Activated CD8-positive, alpha-beta memory T cell treated with anti-CD3 and anti-CD28 coated beads for 4 hours (primary cell): ENCODE measurements at regions not wholly inside any gene's neighbourhood (a gene's known extent, or its start where the extent isn't known, plus 50 kb on each side); places are given as distances from the start of the nearest gene placed in this dataset.
A peak's percentile ranks its signal among the peaks of the same experiment; 100 is the strongest.
"Not testable (repeated sequence)": the region's sequence is repeated elsewhere in the genome, so short reads cannot be mapped to it uniquely, and the experiment has no call there.

Experiments
- DNase-seq, 2 donors: peaks; one replicate each; pipeline ENCODE4 v3.0.0-alpha.2; 2020; ENCODE audit warnings: low read depth in 2 of 2

GRCh38 chr1:243996223-243996622, 54.9 kb upstream of the ZBTB18 start:
- no peak for DNase-seq

GRCh38 chr1:243991650-243992049, 59.4 kb upstream of the ZBTB18 start:
- DNase-seq = no peak

DNA sequence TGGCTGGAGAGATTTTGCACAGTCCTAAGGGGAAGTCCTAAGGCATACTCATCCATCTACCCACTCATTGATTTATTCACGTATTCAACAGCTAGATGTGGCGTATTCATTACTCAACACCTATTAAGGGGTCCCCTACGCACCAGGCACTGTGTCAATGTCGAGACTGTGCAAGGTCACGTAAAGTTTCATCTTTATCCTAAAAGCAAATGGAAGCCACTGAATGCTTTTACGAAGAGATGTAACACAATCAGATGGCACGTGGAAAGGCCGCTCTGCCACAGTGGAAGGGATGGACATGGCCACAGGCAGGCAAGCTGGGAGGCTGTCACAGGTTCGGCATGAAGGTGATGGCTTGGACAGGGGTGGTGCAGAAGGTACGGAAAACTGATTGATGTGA, 66.3 kb upstream of the ZBTB18 start:
- no peak for DNase-seq

GRCh38 chr1:243982447-243983018, 68.5 kb upstream of the ZBTB18 start:
- DNase-seq = no peak

DNA sequence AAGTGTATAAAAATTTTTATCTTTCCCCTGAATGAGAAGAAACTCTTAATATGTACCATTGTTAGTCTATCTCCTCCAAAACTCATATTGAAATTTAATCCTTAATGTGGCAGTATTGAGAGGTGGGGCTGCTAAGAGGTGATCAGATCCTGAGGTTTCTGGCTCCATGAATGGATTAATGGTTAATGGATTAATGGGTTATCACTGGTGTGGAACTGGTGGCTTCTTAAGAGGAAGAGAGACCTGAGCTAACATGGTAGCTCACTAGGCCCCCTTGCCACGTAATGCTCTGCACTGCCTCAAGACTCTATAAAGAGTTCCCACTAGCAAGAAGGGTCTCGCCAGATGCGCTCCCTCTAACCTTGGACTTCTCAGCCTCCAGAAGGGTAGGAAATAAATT, 70.6 kb upstream of the ZBTB18 start:
- DNase-seq = no peak

GRCh38 chr1:243980071-243980470, 71.0 kb upstream of the ZBTB18 start:
- no peak for DNase-seq

DNA sequence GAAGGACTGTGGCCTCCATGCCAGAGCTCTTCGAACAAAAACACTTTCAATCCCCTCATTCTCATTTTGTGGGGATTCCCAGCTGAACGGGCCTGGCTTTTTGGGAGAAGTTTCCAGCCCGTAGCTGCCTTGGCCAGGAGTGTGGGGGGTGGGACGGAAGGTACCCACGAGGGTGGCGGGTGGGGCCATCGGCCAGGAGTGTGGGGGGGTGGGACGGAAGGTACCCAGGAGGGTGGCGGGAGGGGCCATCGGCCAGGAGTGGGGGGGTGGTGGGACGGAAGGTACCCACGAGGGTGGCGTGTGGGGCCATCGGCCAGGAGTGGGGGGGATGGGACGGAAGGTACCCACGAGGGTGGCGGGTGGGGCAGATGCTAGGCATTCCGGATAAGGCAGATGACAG, 71.7 kb upstream of the ZBTB18 start:
- no peak for DNase-seq

DNA sequence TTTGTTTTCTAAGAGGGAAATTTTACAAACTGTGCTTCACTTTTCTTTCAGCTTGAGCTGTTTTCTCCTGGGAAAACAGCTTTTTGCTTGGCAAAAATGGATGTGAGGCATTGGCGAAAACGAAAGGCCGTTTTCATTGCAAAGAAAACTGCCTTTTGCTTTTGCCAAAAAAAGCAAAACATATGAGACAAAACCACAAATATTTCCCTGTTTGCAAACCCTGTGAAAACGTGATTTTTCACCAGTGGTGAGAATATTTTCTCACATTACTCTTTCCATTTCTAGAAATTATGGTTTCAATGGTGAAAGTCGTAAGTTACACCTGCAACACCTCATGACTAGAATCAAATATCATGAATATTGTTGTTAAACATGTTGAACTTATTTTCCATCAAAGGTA, 74.0 kb upstream of the ZBTB18 start:
- DNase-seq = no peak

DNA sequence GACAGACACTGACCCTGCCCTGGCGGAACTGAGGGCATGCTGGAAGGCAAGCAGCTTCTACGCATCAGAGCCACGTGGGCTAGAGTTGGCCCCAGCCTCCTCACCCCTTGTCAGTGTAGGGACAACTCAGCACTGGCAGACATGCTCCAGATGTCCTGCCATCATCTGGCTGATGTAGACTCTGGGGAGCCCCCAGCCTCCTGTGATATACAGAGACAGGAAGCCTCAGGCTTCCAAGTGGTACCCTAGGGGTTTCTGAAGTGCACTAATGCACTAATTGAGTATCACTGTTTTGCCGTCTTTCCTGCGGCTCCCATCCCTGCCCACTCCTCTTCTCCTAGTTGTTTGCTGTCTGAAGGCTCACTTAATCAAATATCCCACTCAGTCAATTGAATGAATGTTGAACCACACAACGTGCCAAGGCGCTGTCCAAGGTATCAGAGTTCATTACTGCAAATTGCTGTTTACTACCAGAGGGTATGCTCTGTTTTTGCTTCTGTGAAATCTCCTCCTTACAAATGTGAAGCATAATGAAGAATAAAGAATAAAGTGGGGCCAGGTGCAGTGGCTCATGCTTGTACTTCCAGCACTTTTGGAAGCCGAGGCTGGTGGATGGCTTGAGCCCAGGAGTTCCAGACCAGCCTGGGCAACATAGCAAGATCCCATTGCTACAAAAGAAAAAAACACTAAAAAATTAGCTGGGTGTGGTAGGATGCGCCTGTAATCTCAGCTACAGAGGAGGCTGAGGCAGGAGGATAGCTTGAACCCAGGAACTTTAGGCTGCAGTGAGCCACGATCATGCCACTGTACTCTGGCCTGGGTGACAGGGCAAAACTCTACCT, 76.4 kb upstream of the ZBTB18 start:
- no peak for DNase-seq

DNA sequence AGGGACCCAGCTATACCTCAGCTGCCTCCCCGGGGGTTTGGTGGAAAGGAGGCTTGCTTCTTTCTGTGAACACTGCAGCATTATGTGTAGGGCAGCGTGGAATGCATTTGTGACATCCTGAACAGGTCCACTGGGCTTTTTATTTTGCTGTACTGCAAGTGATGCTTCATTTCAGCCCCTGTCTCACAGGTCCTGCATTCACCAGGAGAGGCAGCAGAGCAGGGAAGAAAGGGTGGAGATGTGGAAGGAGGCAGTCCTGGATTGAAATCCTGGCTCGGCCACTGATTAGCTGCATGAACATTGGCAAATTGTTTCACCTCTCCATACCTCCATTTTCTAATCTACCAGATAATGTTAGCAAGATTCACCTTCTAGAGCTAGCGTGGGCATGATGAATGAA, 77.9 kb upstream of the ZBTB18 start:
- no peak for DNase-seq

DNA sequence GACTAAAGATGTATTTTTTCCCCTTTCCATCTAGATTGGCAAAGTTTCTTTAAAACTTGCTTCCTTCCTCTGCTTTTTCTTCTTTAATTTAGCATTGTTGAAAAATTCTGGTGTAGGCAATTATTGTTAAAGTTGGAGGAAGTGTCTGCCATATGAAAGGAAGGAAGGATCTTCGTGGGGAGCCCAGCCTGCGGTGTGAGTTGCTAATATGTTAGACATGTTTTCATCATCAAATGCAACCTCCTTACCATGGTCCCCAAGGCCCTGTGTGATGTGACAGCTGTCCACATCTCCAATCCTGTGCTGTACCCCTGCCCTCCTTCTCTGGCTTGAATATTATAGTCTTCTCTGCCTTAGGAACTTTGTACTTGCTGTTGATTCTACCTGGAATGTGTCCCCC, 81.0 kb upstream of the ZBTB18 start:
- DNase-seq = no peak

GRCh38 chr1:243968413-243968812, 82.7 kb upstream of the ZBTB18 start:
- DNase-seq = no peak

- DNase-seq = no peak
These were observed 86.2 kb upstream of the ZBTB18 start for GRCh38 chr1:243964915-243965314.

DNA sequence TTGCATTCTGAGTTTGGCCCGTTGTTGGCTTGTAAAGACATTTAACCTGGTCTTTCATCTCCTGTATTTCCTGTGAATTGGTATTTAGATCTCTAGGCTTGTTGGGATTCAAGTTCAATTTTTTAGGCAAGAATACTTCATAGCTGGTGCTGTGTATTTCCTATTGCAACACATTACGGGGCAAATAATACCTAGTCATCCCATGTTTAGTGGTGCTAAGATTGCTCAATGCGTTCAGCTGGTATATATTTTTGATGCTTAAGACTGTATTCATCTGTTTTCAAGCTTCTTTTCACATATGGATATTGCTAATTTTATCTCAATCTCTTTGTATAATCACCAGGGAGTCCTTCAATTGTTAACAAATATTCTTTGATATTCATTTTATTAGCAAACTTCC, 87.5 kb upstream of the ZBTB18 start:
- no peak for DNase-seq

DNA sequence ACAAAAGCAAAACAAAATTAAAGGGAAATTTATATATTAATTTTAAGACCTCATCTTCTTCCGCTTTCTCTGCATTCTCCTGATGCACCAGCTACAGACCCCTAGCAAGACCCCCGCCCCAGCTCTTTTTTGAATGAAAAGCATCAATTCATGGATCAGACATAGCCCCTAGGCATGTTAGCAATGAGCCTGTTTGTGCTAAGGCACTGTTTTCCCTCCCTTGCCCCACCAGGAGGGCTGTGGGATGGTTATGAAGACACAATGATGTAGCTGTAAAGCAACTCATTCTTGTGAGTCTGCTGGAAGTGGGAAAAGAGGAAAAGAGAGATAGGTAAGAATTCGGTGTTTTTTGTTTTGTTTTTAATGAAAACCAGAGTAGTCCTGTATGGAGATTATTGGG, 88.5 kb upstream of the ZBTB18 start:
- DNase-seq = no peak

GRCh38 chr1:243959998-243960397, 91.1 kb upstream of the ZBTB18 start:
- no peak for DNase-seq

DNA sequence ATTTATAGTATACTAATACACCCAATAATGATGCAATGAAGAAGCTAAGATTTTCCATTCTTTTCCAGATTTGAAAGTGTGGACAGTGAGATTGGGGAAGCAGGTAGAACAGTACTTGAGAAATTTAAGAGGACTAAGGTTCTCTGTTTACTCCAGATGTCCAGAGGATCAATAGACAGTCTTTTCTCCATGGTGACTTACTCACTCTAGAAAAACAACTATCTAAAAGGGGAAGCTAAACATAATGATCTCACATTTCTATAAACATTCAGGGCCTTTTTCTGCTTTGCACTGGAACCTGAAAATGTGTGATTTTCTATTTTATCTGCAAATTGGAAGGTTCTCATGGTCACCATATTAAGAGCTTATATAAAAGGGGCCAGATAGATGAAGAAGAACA, 93.9 kb upstream of the ZBTB18 start:
- DNase-seq = no peak

DNA sequence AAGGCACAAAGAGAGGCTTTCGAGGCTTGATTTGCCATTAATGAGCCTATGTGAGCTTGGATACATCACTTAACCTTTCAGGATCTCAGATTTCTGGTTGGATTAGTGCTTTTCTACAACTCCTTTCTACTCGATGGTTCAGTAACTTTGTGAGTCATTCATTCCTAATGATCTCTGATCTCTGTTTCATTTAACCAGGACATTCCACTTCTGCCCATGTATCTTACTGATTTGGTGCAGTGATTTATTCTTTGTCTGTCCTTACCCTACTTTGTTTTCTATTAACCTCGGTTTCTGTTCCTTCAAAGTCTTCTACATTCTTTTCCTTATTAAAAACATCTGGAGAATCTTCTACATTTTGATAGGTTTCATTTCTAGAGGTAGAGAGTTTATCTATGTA, 94.6 kb upstream of the ZBTB18 start:
- DNase-seq = no peak

DNA sequence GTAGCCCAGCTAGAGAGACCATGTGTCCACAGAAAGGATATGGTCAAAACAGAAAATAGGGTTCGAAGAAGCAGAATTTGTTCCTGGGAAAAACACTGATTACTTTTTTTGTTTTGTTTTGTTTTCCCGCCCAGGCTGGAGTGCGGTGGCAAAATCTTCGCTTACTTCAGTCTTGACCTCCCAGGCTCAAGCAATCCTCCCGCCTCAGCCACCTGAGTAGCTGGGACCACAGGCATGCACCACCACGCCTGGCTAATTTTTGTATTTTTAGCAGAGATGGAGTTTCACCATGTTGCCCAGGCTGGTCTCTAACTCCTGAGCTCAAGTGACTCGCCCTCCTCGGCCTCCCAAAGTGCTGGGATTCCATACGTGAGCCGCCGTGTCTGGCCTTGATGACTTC, 99.9 kb upstream of the ZBTB18 start:
- not testable (repeated sequence) for DNase-seq

DNA sequence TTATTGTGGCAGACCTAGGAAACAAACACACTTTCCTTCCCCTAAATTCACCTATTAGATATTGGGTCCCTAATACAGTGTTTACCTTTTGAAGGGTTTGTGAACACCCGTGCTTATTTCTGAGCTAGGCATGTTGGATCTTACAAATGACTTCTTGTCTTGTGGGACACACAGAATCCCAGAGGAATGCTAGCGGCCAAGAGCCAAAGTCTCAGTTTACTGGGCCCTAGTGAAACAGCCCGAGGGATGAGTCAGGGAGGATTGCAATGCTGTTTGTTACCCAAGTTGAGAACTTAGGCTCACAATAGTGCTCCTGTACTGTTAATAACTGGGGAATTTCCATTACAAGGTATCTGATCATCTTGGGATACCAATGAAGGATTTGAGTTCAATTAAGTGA, 100.1 kb upstream of the AKT3 start:
- no peak for DNase-seq

GRCh38 chr1:243946946-243947345, 96.9 kb upstream of the AKT3 start:
- peak in 1 of 2 donors; percentile 9 for DNase-seq

DNA sequence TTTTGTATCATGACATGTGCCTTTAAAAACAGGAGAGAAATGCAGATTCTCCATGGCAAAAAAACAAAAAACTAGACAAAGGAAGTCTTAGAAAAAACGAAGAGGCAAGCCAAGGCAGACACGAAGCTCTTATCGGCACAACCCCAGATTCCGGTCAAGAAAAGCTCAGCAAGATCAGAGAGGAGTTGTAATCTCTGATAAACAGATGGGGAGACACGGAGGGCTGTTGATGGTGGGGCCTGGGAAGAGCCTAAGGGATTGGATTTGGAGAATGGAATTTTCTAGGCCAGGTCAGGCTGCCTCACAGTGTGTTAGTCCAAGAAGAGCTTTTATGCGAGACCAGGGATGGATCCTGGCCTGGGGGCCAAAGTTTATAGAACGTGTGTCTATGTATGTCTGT, 96.2 kb upstream of the AKT3 start:
- DNase-seq = no peak

DNA sequence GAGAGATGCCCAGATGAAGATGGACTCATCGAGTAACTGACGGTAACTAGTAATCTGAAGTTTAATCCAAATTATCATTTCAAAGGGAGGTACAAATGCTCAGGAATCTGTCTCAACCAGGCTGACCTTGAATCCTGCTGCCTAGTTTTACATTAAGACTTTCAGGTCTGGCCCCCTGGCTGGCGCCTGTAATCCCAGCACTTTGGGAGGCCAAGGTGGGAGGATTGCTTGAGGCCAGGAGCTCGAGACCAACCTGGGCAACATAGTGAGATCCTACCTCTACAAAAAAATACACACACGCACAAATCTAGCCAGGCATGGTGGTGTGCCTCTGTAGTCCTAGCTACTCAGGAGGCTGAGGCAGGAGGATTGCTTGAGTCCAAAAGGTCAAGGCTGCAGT, 95.7 kb upstream of the AKT3 start:
- no peak for DNase-seq
